Endothelial cell of umbilical vein (primary cell): ENCODE measurements at regions not wholly inside any gene's neighbourhood (a gene's known extent, or its start where the extent isn't known, plus 50 kb on each side); places are given as distances from the start of the nearest gene placed in this dataset.
A peak's percentile ranks its signal among the peaks of the same experiment; 100 is the strongest.

Experiments used
- GATA2 ChIP-seq: IDR thresholded peaks from 2 replicates; pipeline ENCODE4 v1.7.0; 2011; ENCODE audit warnings: low read depth, mild to moderate bottlenecking, moderate library complexity, mixed read lengths, low read length; ENCODE audit not compliant: insufficient read length, insufficient read depth
- TF ChIP-seq, protein P1 (sequence below), 2 donors: IDR thresholded peaks; 1 replicate in 1 of 2; 2 replicates in 1 of 2; pipeline ENCODE4 v1.5.1; 2011; ENCODE audit warnings: low read length in 2 of 2, mild to moderate bottlenecking in 2 of 2, moderate library complexity in 2 of 2, control low read depth in 1 of 2, inconsistent platforms in 1 of 2, low read depth in 1 of 2; ENCODE audit not compliant: insufficient read depth in 1 of 2; ENCODE audit errors: extremely low read depth in 1 of 2

DNA sequence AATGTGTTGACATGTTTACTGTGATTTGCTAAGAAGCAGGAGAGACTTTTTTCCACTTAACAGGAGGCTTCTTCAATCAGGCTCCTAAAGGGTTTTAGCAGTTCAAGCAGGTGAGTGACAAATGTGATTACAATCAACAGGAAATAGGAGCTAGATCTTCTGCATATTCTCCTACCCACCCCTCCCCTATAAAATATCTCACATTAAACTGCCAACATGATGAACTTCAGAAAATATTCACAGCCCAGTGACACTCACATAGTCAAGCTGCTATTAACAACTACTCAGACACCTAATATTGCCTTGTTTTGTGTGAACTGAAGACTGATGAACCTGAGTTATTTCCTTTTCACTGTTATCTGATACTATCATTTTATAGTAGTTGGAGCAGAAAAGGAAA, 55.9 kb upstream of the ANTXR2 start:
- TF ChIP-seq, protein P1, sequence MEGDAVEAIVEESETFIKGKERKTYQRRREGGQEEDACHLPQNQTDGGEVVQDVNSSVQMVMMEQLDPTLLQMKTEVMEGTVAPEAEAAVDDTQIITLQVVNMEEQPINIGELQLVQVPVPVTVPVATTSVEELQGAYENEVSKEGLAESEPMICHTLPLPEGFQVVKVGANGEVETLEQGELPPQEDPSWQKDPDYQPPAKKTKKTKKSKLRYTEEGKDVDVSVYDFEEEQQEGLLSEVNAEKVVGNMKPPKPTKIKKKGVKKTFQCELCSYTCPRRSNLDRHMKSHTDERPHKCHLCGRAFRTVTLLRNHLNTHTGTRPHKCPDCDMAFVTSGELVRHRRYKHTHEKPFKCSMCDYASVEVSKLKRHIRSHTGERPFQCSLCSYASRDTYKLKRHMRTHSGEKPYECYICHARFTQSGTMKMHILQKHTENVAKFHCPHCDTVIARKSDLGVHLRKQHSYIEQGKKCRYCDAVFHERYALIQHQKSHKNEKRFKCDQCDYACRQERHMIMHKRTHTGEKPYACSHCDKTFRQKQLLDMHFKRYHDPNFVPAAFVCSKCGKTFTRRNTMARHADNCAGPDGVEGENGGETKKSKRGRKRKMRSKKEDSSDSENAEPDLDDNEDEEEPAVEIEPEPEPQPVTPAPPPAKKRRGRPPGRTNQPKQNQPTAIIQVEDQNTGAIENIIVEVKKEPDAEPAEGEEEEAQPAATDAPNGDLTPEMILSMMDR (IDR thresholded peaks at IDR 0.05; ENCODE audit: extremely low read depth in 1 of 2, insufficient read depth in 1 of 2, low read depth in 1 of 2, low read length in 2 of 2), result no peak
- TF ChIP-seq GATA2, result peak; percentile 28
